C4-2B (cell line): ENCODE measurements at regions not wholly inside any gene's neighbourhood (a gene's known extent, or its start where the extent isn't known, plus 50 kb on each side); places are given as distances from the start of the nearest gene placed in this dataset.

Source experiments
- H3K27ac ChIP-seq: fragments of 450-650 bp; 2 replicates; pipeline ENCODE4 v1.5.1; 2017
- CTCF ChIP-seq: fragments of 450-650 bp; conservative IDR thresholded peaks from 2 replicates; pipeline ENCODE4 v1.5.1; 2017; ENCODE audit warnings: mild to moderate bottlenecking
- ZFX ChIP-seq: fragments of 450-650 bp; IDR thresholded peaks from 2 replicates; pipeline ENCODE4 v1.6.1; 2017

GRCh38 chr2:16246281-16246850 is 306.0 kb downstream of the MYCN start:
- H3K27ac ChIP-seq = no peak overlapping the region
- no peak for TF ChIP-seq ZFX
- TF ChIP-seq CTCF = no peak

- TF ChIP-seq CTCF (no peak), ZFX (no peak)
- no peak overlapping the region for H3K27ac ChIP-seq
Observed at GRCh38 chr2:16245481-16246054, 305.2 kb downstream of the MYCN start.

- TF ChIP-seq CTCF (no peak), ZFX (no peak)
- H3K27ac ChIP-seq = no peak overlapping the region
Observed at GRCh38 chr2:16244966-16245320, 304.6 kb downstream of the MYCN start.

- no peak overlapping the region for H3K27ac ChIP-seq
- TF ChIP-seq CTCF = no peak
- TF ChIP-seq ZFX = no peak
Observed at GRCh38 chr2:16244153-16244965, 304.0 kb downstream of the MYCN start.

- TF ChIP-seq ZFX (no peak), CTCF (no peak)
- no peak overlapping the region for H3K27ac ChIP-seq
Observed at GRCh38 chr2:16243411-16243996, 303.2 kb downstream of the MYCN start.

GRCh38 chr2:16242906-16243305 is 302.6 kb downstream of the MYCN start:
- H3K27ac ChIP-seq = no peak overlapping the region

More at GRCh38 chr2:16242906-16243305, 302.6 kb downstream of the MYCN start:
- TF ChIP-seq ZFX = no peak
- TF ChIP-seq CTCF = no peak
